ENCODE measurements at regions not wholly inside any gene's neighbourhood (a gene's known extent, or its start where the extent isn't known, plus 50 kb on each side); places are given as distances from the start of the nearest gene placed in this dataset.
"Not testable (repeated sequence)": the region's sequence is repeated elsewhere in the genome, so short reads cannot be mapped to it uniquely, and the experiment has no call there.

GRCh38 chr12:102666176-102666575 lies 185.8 kb upstream of the IGF1 start:
- DNase-seq (ENCODE audit: low spot score) = not testable (repeated sequence)

DNA sequence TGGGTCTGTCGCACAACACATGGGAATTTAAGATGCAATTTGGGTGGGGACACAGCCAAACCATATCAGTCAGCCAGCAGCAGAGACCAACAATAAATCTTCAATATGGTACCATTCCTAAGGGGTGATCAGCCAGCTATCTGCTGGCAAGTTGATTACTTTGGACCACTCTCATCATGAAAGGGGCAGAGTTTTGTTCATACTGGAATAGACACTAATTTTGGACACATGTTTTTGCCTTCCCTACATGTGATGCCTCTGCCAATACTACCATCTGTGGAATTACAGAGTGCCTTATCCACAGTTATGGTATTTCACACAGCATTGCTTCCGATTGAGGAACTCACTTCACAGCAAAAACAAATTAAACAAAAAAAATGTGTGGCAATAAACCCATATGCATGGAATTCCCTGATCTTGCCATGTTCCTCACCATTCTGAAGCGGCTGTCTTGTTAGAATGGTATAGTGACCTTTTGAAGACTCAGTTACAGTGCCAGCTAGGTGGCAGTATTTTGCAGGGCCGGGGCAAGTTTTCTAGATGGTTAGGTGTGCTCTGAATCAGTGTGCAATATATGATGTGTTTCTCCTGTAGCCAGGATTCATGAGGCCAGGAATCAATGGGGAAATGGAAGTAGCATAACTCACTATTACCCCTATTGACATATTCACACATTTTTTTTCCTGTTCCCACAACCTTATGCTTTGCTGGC lies 179.0 kb upstream of the IGF1 start:
- DNase-seq (ENCODE audit: low spot score) = no peak

DNA sequence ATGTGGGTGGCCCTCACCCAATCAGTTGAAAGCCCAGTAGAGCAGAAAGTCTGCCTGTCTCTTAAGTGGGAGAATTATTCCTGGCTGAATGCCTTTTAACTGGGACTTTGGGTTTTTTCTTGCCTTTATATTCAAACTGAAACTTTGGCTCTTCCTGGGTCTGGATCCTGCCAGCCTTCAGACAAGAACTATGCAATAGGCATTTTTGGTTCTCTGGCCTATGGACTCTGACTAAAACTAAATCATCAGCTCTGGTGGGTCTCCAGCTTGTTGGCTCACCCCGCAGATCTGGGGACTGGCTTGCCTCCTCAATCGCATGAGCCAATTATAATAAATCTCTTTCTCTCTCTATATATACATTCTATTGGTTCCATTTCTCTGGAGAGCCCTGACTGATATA lies 173.0 kb upstream of the IGF1 start:
- DNase-seq (ENCODE audit: low spot score) = no peak

DNA sequence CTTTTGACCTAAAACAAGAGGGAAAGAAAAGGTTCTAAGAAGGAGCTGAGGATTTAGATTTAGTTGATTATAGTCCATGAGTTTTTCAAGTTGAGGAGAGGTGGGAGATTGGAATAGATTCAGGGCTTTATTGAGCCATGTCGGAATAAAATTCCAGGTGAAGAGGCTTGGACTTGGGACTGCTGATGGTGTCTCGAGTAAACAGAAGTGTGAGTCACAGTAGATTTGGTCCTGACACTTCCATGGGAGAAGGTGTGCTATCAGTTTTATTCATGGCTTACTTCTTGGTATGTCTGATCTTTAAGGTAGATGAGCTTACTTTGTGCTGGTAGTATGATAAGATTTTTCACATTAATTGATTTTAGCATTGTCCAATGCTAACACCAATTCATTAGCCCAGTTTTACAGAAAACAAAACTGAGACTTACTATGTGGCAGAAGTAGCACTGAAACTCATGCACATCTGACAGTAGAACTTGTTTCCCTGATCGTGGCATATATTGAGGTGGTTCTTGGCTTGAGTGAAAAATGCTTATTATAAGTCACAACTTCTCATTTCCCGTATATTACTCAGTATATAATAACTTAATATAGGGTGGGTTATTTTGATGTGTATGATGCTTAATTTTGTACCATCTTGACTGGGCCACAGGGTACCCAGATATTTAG lies 172.4 kb upstream of the IGF1 start:
- DNase-seq (ENCODE audit: low spot score) = no peak

DNA sequence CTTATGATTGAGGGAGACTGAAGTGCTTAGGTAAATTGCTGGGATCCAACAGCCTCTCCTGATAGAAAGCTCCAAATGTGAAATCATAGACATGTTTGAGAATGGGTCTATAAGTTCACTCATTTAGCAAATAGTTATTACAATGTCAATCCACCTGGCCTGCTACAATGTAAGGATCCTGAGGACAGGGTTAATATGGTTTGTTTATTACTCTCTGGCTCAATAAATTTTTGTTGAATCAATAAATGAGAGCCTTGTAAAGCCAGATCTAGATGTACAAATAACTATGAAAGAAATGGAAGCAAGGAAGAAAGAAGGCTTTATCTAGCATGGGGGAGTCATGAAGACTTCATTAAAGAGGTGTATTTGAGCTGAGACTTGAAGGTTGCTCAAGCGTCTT lies 165.6 kb upstream of the IGF1 start:
- no peak for DNase-seq (ENCODE audit: low spot score)

GRCh38 chr12:102643879-102644575 lies 163.7 kb upstream of the IGF1 start:
- DNase-seq (ENCODE audit: low spot score) = no peak

DNA sequence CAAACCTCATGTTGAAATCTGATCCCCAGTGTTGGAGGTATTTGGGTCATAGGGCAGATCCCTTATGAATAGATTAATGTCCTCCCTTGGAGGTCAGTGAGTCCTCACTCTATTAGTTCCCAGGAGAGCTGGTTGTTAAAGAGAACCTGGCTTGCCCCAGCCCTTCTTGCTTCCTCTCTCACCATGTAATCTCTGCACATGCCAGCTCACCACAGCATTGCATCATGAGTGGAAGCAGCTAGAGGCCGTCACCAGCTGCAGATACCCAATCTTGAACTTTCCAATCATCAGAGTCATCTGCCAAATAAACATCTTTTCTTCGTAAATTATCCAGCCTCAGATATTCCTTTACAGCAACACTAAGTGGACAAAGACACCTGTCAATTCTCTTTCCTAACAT lies 161.8 kb upstream of the IGF1 start:
- DNase-seq (ENCODE audit: low spot score) = no peak

DNA sequence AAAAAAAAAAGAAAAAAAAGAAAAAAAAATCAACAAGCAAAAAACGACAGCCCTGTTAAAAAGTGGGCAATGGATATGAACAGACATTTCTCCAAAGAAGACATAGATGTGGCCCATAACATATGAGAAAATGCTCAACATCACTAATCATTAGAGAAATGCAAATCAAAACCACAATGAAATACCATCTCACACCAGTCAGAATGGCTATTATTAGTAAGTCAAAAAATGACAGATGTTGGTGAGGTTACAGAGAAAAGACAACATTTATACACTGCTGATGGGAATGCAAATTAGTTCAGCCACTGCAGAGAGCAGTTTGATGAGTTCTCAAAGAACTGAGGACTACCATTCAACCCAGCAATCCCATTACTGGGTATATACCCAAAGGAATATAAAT lies 160.3 kb upstream of the IGF1 start:
- not testable (repeated sequence) for DNase-seq (ENCODE audit: low spot score)

GRCh38 chr12:102638777-102639176 lies 158.4 kb upstream of the IGF1 start:
- DNase-seq (ENCODE audit: low spot score) = no peak

DNA sequence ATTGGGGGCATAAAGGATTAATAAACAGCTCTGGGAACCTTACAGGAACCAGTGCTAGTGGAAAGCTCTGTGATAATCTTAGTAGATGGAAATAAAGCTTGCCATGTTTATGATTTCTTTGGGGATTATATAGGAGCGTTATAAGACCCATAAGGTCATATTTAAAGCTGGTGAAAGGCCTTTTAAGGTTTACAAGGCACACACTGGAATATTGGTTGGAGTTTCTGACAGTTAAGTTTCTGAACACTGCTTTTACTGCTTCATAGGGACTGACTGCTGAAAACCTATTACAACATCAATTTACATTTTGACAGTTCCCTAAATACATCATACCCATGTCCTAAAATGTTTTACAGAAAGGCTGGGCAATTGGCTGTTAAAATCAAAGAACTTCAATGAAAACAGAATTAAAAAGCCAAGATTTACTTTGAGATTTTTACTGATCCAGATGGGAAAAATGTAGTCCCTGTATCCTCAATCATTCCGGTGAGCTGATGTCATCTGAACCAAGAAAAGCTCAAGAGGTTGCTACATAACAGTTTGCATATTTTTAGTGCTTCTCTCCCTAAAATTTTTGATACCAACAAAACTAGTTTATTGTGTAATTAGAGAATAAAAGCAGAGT lies 153.7 kb upstream of the IGF1 start:
- DNase-seq (ENCODE audit: low spot score) = no peak

GRCh38 chr12:102631274-102631673 lies 150.9 kb upstream of the IGF1 start:
- DNase-seq (ENCODE audit: low spot score) = no peak

DNA sequence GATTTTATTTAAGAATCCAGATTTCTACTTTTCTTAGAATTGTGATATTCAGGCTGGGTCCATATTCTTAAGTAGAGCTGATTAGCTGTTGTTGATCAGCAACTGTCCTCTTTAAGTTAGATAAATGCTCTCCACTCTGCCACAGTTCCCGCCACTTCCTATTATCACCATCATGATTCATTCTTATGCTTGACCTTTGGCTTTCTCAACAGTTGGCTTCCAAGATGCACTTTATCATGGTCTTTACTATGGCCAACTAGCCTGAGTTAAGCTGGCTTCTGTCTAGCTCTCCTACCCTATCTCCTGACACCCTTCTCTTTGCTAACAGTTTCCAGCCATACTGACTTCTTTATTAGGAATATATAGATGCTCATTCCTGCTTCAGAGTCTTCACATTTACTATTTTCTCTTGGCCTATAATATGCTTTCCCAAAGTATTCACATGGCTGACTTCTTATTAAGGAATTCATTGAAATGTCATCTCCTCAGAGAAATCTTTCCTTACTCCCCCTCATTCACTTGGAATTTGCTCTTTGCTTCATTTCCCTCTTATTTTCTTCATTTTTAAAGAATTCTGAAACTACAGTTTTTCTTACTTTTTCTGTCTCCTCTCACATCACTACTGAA lies 149.0 kb upstream of the IGF1 start:
- DNase-seq (ENCODE audit: low spot score) = no peak

DNA sequence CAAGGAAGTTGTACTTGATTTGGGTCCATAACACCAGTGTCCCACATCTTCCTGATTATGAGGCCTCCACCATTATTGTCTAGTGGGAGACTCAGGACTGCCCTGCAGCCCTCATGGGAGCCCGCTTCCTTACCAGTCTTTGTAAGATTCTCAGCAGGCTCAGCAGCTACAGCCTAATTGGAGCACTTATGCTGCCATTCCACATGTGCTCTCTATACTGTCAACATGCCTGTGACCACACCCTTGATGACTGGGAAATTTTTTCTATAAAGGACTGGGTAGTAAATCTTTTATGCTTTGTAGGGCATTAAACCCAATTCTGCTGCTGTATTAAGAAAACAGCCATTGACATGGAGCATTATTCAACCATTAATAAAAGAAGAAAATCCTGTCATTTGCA lies 145.5 kb upstream of the IGF1 start:
- DNase-seq (ENCODE audit: low spot score) = no peak

- no peak for DNase-seq (ENCODE audit: low spot score)
Observed at GRCh38 chr12:102622618-102623017, 142.3 kb upstream of the IGF1 start.

GRCh38 chr12:102618197-102618877 lies 138.0 kb upstream of the IGF1 start:
- DNase-seq (ENCODE audit: low spot score) = no peak

- no peak for DNase-seq (ENCODE audit: low spot score)
Observed at GRCh38 chr12:102616692-102617091, 136.3 kb upstream of the IGF1 start.

DNA sequence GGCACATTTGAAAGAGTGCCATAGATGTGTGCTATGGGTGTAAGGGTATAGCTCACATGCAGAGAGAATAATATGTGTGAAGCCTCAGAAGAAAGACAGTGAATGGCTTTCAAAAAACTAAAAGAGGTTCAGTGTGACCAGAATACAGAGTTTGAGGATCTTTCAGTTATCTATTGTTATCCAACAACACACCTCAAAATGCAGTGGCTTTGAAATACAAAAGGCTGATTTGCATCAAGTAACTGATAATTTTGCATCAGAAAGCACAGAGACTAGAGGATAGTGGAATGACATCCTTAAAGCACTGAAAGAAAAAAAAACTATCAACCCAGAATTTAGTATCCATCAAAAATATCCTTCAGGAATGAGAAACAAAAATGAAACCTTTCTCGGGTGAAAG lies 131.6 kb upstream of the IGF1 start:
- DNase-seq (ENCODE audit: low spot score) = no peak

DNA sequence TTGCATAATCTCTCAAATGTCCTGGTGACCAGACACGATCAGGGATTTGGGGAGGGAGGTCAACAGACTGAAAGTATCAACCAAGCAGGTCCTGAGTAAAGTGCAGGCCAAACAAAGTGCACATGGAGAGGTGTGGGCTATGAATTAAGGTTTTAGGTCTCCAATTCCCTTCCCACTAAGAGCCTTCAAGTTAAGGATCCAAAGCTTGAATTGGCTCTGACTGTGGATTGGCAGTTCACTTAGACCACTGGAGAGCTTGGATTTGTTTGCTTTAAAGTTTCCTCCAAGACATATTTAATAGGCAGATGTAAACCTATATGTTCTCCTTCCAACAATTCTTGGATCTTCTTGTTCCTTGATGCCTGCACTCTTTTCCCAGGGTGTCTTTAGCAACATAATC lies 129.6 kb upstream of the IGF1 start:
- no peak for DNase-seq (ENCODE audit: low spot score)

DNA sequence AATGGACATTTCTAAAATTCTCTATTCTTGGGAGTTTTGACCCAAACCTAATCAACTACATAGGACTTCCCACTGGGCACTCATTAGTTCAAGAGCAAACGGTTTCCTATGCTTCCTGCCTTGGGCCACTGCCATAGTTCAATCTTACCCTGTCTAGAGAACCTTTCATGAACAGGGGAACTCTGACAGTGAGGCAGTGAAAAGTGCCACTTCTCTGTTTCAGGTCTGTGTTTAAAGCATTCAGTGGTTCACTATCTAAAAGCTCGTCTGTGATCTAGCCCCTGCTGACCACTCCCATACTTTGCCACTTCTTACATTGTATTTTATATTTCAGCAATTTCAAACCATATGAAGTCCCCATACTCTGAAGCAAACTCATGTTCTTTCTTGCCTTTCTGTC lies 122.7 kb upstream of the IGF1 start:
- no peak for DNase-seq (ENCODE audit: low spot score)

- DNase-seq (ENCODE audit: low spot score) = no peak
Observed at GRCh38 chr12:102602521-102602920, 122.2 kb upstream of the IGF1 start.

GRCh38 chr12:102601621-102602020 lies 121.3 kb upstream of the IGF1 start:
- DNase-seq (ENCODE audit: low spot score) = no peak

- DNase-seq (ENCODE audit: low spot score) = no peak
Observed at GRCh38 chr12:102596687-102597086, 116.3 kb upstream of the IGF1 start.

All from CD4-positive, alpha-beta T cell treated with Interleukin-15 for 4 hours (primary cell).